ENCODE measurements at regions not wholly inside any gene's neighbourhood (a gene's known extent, or its start where the extent isn't known, plus 50 kb on each side); places are given as distances from the start of the nearest gene placed in this dataset.

- peak overlapping the region in 3 of 5 donors; percentile 54 to 60 (median 59) for H3K27ac ChIP-seq
- H3K27me3 ChIP-seq = no peaks in the 10 kb centered on the region
- H3K4me3 ChIP-seq = no peak overlapping the region
- intact Hi-C loops (cut with DNase I) = no loop called here
- H3K36me3 ChIP-seq (replicated peaks in 1 of 2) = no peaks in the 10 kb centered on the region
- no peaks in the 10 kb centered on the region for H3K9me3 ChIP-seq (replicated peaks in 1 of 3)
- TF ChIP-seq CTCF (IDR thresholded peaks at IDR 0.05) (no peak), POLR2A (IDR thresholded peaks at IDR 0.05) (no peak)
- DNase-seq = peak in 3 of 7 donors; percentile 24 to 38 (median 29)
- WGBS, 4 donors = 27 to 35% (median 31%) methylated on average over 3 of the region's 3 CpGs
- peaks cover 21 to 65% of the 10 kb centered on the region in 2 donors for H3K4me1 ChIP-seq (replicated peaks in 1 of 2)
Observed at GRCh38 chr3:56923526-56924224, 121.9 kb upstream of the ARHGEF3 start.

GRCh38 chr3:56921573-56922453, 120.1 kb upstream of the ARHGEF3 start:
- Histone ChIP-seq H3K4me1 (replicated peaks in 1 of 2) (peaks cover 21 to 55% of the 10 kb centered on the region in 2 donors), H3K27ac (peak overlapping the region in 4 of 5 donors; percentile 45 to 73 (median 56)), H3K4me3 (peak overlapping the region in 1 of 4 donors; percentile 34), H3K27me3 (no peaks in the 10 kb centered on the region), H3K9me3 (replicated peaks in 1 of 3) (no peaks in the 10 kb centered on the region), H3K36me3 (replicated peaks in 1 of 2) (no peaks in the 10 kb centered on the region)
- 12 to 19% (median 15%) methylated on average over 7 of the region's 7 CpGs for WGBS, 4 donors
- intact Hi-C loops (cut with DNase I) = no loop called here
- no peak for TF ChIP-seq POLR2A (IDR thresholded peaks at IDR 0.05)
- TF ChIP-seq CTCF (IDR thresholded peaks at IDR 0.05) = no peak
- DNase-seq = peak in 4 of 7 donors; percentile 25 to 45 (median 42)

DNA sequence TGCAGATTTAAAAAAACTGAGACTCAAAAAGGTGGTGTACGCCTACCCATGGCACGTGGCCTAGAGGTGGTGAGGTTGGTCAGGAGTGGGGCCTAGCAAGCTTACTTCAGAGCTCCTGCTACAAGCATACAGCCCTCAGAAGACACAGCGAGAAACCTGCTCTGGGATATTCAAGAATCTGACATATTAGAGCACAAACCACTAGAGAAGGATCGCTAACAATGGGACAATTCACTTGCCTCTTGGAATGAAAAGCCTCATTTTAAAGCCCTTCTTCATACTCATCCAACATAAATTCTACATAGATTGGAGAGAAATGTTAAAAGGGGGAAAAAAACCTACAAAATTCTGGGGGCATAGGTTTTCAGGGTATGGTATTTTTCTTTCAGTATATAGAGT, 118.0 kb upstream of the ARHGEF3 start:
- TF ChIP-seq CTCF (IDR thresholded peaks at IDR 0.05) (no peak), POLR2A (IDR thresholded peaks at IDR 0.05) (no peak)
- intact Hi-C loops (cut with DNase I) = no loop called here
- Histone ChIP-seq H3K27me3 (no peaks in the 10 kb centered on the region), H3K36me3 (replicated peaks in 1 of 2) (no peaks in the 10 kb centered on the region), H3K9me3 (replicated peaks in 1 of 3) (no peaks in the 10 kb centered on the region), H3K27ac (no peak overlapping the region), H3K4me1 (replicated peaks in 1 of 2) (peaks cover 21 to 43% of the 10 kb centered on the region in 2 donors), H3K4me3 (no peak overlapping the region)
- no peak for DNase-seq
- WGBS, 4 donors = 83 to 97% (median 97%) methylated on average over 4 of the region's 4 CpGs

- H3K4me1 ChIP-seq (replicated peaks in 1 of 2) = peaks cover 21 to 37% of the 10 kb centered on the region in 2 donors
- H3K27ac ChIP-seq = no peak overlapping the region
- no peak overlapping the region for H3K4me3 ChIP-seq
- no peaks in the 10 kb centered on the region for H3K9me3 ChIP-seq (replicated peaks in 1 of 3)
- no peaks in the 10 kb centered on the region for H3K36me3 ChIP-seq (replicated peaks in 1 of 2)
- H3K27me3 ChIP-seq = no peaks in the 10 kb centered on the region
- WGBS, 4 donors = 83 to 88% (median 86%) methylated on average over 5 of the region's 5 CpGs
- TF ChIP-seq CTCF (IDR thresholded peaks at IDR 0.05) (no peak), POLR2A (IDR thresholded peaks at IDR 0.05) (no peak)
- DNase-seq = no peak
- intact Hi-C loops (cut with DNase I) = no loop called here
Observed at GRCh38 chr3:56919137-56919796, 117.5 kb upstream of the ARHGEF3 start.

All from adrenal gland (tissue), 9 donors.